Epithelial cell of esophagus (primary cell): ENCODE measurements at regions not wholly inside any gene's neighbourhood (a gene's known extent, or its start where the extent isn't known, plus 50 kb on each side); places are given as distances from the start of the nearest gene placed in this dataset.
A peak's percentile ranks its signal among the peaks of the same experiment; 100 is the strongest.

Experiments used
- DNase-seq: peaks from one replicate; pipeline ENCODE4 v3.0.0; 2010; ENCODE audit warnings: low read depth
- H3K4me3 ChIP-seq: 2 replicates; pipeline ENCODE4 v1.5.1; 2011; ENCODE audit warnings: mild to moderate bottlenecking, low read length, control low read depth
- TF ChIP-seq, protein P1 (sequence below): IDR thresholded peaks from 2 replicates; pipeline ENCODE4 v1.5.1; 2011; ENCODE audit warnings: low read depth, mild to moderate bottlenecking, low read length, control low read depth, inconsistent platforms; ENCODE audit not compliant: insufficient read depth; ENCODE audit errors: missing control alignments

DNA sequence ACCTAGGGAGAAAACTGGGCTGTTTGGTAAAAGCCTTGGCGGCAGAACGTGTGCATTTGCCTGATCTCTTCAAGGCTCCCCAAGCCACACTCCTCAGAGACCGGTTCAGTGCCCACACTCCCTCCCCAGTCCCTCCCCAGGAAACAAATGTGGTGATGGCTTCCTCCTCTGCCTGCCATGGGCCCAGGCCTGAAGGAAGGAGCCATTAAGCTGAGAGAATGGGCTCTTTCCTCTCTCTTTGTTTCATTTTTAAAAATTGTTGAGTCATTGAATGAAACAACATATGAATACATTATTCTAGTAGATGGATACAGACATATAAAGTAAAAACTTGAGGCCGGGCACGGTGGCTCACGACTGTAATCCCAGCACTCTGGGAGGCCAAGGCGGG lies 50.6 kb upstream of the YWHAQ start:
- TF ChIP-seq, protein P1, sequence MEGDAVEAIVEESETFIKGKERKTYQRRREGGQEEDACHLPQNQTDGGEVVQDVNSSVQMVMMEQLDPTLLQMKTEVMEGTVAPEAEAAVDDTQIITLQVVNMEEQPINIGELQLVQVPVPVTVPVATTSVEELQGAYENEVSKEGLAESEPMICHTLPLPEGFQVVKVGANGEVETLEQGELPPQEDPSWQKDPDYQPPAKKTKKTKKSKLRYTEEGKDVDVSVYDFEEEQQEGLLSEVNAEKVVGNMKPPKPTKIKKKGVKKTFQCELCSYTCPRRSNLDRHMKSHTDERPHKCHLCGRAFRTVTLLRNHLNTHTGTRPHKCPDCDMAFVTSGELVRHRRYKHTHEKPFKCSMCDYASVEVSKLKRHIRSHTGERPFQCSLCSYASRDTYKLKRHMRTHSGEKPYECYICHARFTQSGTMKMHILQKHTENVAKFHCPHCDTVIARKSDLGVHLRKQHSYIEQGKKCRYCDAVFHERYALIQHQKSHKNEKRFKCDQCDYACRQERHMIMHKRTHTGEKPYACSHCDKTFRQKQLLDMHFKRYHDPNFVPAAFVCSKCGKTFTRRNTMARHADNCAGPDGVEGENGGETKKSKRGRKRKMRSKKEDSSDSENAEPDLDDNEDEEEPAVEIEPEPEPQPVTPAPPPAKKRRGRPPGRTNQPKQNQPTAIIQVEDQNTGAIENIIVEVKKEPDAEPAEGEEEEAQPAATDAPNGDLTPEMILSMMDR = no peak
- DNase-seq = no peak
- no peak overlapping the region for H3K4me3 ChIP-seq

DNA sequence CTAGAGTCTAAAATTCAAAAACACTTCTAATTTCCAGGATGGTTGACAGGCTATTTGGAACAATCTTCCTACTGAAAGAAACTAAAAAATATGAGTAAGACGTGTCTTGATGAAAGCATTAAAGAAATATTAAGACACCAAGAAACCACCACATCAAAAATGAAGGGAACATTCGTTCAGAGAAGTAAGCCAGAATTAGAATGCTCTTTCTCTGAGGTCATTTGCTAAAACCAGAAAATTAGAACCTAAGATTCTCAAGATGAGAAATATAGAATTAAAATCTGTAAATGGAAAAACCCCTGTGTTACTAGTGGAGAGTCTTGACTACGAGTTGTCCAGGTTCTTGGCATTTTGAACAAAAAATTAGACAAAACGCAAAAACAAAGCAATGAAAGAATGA lies 54.8 kb upstream of the YWHAQ start:
- H3K4me3 ChIP-seq = no peak overlapping the region

DNA sequence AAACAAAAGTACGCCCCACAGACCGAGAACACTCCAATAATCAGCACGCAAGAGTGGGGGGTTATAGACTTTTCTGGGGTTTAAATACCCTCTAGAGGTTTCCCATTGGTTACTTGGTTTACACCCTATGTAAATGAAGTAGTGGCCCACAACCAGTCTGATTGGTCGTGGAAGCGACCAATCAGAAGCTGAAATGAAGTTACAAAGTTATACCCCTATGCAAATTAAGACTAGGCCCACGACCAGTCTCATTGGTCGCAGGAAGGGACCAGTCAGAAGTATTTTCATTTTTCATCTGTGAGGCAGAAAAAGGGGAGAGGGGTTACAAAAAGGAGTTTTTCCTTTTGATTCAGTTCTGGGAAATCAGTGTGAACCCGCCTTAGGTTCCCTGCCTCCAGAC lies 55.3 kb upstream of the YWHAQ start:
- no peak overlapping the region for H3K4me3 ChIP-seq
- TF ChIP-seq, protein P1 = no peak
- no peak for DNase-seq

More for the DNA sequence above, 54.8 kb upstream of the YWHAQ start:
- TF ChIP-seq, protein P1 = no peak
- no peak for DNase-seq

DNA sequence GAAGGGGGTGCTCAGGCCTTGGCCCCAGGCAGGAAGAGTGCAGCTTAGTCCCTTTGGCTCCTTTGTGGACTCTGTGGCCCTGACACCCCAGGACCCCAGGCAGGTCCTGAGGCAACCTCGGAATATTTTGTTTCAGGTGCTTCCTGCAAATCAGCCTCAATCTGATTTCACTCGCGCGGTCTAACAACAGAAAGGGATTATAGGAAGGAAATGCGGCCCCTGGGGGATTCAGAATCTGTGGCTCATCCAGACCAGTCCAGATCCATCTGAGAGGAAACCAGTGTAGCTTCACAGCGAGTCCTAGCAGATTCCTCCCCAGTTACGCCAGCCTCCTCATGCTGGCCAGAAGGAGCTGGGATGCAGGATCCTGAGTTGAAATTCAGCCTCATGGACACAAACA lies 59.5 kb upstream of the YWHAQ start:
- TF ChIP-seq, protein P1 = no peak
- no peak overlapping the region for H3K4me3 ChIP-seq
- peak; percentile 93 for DNase-seq

DNA sequence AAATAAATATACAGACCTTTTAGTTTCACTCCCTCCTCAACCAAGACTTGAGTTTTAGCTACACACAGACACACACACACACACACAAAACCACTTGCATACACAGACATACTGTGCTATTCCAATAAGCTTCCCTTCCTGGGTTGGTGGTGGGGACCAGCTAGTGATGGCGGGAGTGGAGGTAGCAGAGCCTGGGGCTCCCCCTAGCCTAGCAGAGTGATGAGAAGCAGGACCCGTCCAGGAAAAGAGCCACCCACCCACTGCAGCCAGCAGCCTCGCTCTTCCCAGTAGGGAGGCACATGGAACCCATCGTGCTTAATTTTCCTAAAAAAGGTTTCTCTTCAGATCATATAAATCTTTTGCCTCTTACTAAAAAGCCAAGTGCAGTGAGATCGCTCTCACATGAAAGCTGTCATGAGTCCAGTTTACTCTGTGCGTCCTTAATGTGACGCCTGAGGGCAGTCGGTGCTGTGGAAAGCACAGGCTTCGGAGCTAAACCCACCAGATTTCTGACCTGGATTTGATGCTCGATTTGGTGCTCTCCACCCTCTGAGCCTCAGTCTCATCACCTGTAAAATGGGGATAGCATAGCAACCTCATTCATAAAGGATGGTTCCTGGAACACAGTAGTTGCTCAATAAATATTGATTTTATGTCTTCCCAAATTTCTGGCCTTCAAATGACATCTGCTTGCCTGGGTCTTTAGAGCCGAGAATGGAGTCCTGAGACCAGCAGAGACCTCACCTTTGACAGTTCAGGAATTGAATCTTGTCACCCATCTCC lies 60.1 kb upstream of the YWHAQ start:
- DNase-seq = no peak
- TF ChIP-seq, protein P1 = no peak
- H3K4me3 ChIP-seq = no peak overlapping the region

DNA sequence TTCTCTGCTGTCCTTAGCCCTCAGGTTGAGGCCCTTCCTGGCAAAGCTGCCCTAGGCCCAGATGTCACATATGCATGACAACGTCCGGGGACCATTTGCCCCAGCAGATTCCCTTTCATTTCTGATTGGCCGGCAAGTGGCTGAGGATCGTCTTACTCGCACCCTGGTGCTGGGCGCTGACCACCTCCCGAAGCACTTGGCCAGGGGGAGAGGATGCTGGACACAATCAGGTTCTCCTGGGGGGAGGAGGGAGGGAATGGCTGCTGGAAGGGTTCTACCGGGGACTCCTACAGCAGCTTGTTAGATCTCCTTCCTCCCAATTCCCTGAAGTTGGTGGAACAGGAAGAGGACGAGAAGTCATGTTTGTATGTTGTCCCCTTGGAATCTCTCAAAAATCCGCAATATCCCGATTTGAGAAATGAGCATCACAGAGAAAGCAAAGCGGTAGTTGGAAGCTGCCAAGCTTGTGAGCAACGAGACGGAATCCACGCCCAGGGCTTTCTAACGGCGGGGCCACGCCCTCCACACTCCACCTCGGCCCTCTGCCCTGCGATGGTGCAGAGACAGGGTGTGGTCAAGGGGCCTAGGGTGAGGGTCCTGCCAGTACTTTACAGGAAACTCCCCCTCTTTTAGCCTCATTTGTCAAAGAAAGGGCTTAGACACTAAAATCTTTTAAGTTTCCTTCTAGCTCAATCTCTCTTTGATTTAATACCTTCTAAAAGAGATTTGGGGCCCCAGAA lies 61.8 kb upstream of the YWHAQ start:
- DNase-seq = peak; percentile 45
- TF ChIP-seq, protein P1 = no peak
- no peak overlapping the region for H3K4me3 ChIP-seq

DNA sequence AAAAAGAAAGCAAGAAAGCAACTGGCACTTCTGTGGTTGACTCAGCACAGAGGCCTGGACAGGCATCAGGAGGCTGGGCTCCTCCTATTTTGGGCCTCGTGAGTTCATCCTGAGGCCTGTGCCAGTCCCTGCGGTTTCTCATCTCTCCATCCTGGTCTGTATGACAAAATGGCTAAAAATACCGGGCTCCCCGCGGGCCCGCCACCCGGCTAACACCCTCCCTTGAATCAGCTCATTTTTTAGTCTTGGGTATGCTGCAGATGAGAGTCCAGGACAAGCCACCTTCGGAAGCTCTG lies 62.3 kb upstream of the YWHAQ start:
- DNase-seq = peak; percentile 75
- H3K4me3 ChIP-seq = no peak overlapping the region

More for the DNA sequence above, 62.3 kb upstream of the YWHAQ start:
- TF ChIP-seq, protein P1 = no peak
